GM19023 (cell line): ENCODE measurements at regions not wholly inside any gene's neighbourhood (a gene's known extent, or its start where the extent isn't known, plus 50 kb on each side); places are given as distances from the start of the nearest gene placed in this dataset.

Source experiments
- ATAC-seq: cut with Tn5 transposase; IDR thresholded peaks from one replicate; pipeline ENCODE4 v1.9.1; 2021; ENCODE audit warnings: mild to moderate bottlenecking, moderate library complexity; ENCODE audit not compliant: unreplicated experiment

DNA sequence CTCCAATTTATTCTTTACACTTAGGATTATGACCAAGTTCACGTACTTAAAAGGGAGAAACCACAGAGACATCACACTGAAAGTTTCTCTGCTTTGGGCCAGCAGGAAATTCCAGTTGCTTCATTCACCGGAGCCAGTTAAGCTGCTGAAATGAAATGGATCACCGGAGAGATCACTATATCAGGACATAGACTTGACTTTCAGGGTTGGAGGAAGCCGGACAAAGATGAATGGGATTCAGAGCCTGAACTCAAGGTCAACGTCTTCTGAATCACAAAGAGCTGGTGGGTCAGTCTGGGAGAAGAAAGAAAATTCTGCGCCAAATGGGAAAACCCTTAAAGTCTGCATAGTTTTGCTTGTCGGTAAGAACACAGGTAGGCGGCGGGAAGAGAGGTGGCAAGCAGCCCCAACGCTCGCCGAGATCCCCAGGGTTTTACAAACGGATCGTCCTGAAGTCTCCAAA lies 81.9 kb upstream of the CCDC28A start:
- no peak for ATAC-seq

DNA sequence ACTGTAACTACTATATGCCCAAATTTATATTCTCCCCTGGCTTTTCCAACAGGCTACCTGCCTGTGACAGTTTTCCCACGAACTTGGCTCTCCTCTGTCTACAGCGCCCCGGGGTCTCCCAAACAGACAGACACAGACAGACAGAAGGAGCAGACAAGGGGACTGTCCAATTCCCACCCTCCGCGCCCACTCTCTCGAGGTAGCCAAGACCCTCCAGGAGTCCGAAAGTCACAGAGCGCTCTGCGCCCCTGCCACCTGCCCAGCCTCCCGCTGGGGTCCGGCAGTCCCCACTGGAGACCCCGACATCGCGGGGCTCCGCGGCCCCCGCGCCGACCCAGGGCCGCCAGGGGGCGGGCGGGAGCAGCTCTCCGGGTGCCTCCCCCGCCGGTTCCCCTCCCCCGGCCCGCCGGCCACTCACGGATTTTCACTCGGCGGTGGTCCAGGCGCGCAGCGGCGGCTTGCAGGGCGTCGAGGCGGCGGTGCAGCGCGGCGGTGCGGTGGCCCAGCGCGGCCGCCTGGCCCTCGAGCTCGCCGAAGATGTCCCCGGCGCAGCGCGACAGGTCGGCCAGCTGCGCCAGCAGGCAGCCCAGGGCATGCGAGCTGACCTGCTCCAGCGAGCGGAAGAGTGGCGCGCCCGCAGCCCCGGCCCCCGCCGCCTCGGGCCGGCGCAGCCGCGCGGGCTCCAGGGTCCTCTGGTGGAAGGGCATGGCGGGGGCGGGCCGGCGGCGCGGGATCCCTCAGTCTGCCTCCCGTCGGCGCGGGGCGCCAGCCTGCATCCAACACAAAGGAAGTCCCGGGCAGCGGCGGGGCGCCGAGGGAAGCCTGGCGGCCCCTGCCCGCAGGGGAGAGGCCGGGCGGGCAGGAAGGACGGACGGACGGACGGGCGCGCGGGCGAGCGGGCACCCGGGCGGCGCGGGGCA lies 81.3 kb upstream of the CCDC28A start:
- peak; percentile 70 for ATAC-seq

DNA sequence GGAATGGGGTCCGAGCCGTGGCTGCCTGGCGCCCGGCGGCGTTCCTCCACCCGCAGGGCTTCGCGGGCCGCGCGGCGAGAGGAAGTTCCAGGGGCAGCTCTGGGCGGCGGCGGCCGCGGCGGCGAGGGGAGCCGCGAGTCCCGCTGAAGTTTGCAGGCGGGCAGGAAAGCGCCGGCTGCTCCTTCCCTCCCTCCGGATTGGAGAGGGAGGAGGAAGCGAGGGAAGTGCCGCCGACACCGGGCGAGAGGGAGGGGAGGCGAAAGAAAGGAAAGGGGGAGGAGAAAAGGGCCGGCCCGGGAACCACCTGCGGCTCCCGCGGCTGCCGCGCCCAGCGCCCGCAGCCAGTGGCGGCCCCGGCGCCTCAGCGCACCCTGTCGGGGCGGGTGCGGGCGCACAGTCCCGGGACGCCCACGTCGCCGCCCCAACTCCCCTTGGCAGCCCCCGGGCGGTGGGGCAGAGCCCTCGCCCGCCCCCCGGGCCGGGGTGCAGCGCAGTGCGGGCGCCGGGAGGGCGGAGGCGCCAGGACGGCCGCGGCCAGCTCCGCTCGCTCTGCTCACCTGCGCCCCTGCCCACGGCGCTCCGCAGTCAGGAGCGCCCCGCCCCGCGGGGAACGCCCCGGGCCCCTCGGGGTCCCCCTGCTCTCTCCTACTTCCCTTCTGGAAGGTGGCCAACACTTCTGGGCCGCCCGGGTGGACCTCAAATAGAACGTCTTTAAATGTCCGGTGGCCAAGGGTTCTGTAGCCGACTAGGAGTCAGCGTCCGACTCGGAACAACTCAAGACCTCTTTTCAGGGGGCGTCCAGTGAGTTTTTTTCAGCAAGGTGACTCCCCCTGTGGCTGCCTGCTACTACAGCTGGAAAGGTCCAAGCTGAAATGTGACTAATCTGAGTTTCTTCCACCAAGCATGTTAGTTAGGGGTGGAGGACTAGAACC lies 80.3 kb upstream of the CCDC28A start:
- ATAC-seq: peak; percentile 62

DNA sequence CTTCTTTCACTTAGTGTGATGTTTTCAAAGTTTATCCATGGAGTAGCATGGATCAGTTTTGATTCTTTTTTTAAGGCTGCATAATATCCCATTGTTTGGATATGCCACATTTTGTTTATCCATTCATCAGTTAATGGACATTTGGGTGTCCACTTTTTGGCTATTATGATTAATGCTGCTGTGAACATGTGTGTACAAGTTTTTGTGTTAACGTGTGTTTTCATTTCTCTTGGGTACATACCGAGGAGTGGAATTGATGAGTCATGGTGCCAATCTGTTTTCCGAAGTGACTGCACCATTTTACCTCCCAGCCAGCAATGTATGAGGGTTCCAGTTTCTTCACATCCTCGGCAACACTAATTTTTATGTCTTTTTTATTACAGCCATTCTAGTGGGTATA lies 78.4 kb upstream of the CCDC28A start:
- ATAC-seq: no peak

DNA sequence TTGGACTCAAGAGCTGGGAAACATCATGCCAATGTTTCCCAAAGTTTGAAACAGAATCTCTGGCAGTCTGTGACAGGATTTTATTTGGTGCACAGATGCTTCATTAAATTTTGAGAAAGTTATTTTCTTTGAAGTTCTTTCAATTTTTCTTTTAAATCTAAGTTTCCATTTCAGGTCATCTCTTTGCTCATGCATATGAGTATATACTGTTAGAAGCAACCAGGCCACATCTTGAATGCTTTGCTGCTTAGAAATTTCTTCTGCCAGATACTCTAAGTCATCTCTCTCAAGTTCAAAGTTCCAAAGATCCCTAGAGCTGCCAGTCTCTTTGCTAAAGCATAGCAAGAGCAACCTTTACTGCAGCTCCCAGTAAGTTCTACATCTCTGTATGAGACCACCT lies 59.1 kb upstream of the CCDC28A start:
- no peak for ATAC-seq

DNA sequence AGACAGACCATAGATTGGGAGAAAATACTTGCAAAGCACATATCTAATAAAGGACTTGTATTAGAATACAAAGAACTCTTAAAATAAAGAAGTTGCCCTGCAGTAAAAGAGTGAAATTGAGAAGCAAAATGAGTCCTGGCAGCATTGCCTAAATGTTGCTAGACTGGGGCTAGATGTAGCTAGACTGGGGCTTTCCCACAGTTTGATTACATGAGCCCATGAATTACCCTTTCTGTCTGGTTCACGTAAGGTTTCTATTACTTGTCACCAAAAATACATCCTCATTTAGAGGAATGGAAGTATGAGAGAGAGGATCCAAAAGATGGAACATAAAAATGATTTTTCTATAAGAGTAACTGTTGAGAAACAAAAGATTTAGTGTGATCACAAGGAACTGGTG lies 57.6 kb upstream of the CCDC28A start:
- ATAC-seq: no peak

DNA sequence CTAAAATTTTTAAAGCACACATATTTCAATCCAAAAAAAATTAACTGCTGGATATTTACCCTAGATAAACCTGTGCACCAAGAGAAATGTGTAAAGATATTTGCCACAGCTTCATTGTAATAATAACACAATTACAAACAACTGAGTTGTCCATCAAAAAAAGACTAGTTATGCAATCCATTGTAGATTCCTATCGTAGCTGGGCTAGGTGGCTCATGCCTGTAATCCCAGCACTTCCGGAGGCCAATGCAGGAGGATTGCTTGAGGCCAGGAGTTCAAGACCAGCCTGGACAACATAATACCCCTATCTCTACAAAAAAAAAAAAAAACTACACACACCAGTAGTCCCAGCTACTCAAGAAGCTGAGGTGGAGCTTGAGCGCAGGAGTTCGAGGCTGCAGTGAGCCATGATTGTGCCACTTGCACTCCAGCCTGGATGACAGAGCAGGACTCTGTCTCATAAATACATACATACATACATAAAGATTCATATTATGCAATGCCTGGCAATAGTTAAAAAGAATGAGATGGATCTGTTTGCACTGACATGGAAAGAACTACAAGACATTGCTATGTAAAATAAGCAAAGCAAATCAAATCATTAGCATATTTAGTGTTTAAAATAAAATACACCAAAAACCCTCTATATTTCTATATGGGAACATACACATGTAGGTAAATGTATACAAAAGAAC lies 56.5 kb upstream of the CCDC28A start:
- no peak for ATAC-seq

DNA sequence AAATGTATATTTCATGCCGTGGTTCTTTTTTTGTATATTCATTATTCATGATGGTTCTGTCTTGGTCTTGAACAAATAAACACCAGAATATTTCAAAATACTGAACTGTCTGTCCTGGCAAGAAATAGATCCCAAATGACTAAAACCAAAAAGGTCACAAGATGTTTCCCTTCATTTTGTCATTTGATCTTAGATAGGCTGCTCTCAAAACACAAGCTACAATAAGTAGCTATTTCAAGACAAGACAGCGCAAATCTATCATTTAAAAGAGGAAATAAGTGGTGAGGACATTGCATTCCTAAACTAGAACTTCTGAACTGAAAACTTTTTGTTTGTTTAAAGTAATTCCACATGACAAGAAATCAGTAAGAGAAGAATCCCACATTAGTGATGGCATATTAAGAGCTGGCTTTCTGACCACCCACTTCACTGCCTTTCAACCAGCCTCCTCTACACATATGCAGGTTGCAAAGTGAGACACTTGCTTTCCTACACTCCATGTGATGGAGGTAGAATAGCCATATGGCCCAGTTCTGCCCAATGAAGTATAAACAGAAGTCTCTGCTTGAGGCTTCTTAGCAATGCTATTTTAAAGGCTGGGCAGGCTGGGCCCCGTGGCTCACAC lies 54.4 kb upstream of the CCDC28A start:
- ATAC-seq: no peak

DNA sequence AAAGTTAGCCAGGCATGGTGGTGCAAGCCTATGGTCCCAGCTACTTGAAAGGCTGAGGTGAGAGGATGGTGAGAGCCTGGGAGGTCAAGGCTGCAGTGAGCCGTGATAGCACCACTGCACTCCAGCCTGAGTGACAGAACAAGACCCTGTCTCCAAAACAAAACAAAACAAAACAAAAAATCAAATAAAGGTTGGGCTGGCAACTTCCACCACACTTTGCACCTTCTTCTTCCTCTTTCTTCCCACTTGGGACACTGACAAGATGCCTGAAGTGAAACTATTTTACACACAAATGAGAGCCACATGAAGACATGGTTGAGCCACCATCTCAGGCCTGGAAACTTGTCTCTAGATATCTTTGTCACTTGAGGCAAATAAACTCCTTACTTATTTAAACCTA lies 53.8 kb upstream of the CCDC28A start:
- no peak for ATAC-seq

DNA sequence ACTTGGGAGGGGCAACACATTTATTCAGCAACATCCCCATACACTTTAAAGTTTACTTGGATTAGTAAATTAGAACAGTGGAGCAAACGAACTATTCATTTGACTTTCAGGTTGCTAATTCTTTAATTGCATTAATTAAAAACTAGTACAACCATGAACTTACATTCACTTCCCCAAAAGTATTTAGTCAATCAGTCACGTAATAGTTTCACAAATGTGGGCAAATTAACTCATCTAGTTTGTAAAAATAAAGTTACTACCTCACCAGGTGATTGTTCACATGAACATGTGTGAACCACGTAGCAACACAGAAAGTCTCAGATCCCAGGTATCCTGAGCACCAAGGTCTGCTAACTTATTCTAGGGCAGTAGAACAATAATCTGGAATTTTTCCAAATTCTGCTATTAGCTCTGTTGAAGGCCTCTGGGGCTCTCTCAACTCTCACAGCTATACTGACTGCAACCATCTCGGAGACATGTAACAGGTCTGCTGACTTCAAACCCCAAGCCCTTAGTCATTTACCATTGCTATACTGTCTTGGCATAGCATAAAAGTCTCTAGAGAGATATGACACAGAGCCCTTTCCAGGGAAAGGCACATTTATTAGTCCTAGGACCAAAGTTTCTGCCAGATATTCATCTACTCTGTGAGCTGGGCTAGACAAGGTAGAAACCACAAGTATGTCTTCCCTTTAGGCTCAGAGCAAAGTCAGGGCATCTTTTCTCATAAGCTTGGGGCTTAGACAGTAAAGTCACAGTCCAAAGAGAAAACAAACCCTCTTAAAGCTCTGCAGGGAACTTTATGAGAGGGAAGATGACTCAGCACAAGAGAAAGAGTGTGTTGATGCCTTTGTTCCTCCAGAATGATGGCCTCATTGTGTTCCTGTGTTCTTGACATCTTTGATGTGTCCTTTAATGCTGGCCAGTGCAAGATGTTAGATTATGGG lies 50.9 kb upstream of the CCDC28A start:
- no peak for ATAC-seq
